NCI-H187 treated with DMSO at 0.1 percent for 48 hours (cell line): ENCODE measurements at regions not wholly inside any gene's neighbourhood (a gene's known extent, or its start where the extent isn't known, plus 50 kb on each side); places are given as distances from the start of the nearest gene placed in this dataset.
"Not testable (repeated sequence)": the region's sequence is repeated elsewhere in the genome, so short reads cannot be mapped to it uniquely, and the experiment has no call there.

Experiments used
- DNase-seq: peaks from one replicate; lab custom pipeline; 2025; lab: John Stamatoyannopoulos, UW

DNA sequence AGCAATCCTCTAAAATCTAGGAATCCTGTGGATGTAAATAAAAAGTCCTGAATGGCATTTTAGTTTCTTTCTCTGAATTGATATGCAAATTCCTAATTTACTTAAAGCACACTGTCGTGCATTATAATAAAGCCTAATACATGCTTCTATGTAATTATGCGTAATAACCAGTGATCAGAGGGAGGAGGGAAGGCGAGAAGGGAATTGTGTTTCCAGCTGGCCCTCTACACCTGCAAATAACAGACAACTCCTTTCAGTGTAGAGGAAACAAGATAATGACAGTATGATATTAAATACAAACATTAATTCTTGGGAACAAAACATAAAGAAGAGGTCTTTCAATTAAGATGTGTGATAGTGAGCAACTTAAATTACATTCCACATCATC is 419.6 kb upstream of the LCORL start:
- DNase-seq = no peak

DNA sequence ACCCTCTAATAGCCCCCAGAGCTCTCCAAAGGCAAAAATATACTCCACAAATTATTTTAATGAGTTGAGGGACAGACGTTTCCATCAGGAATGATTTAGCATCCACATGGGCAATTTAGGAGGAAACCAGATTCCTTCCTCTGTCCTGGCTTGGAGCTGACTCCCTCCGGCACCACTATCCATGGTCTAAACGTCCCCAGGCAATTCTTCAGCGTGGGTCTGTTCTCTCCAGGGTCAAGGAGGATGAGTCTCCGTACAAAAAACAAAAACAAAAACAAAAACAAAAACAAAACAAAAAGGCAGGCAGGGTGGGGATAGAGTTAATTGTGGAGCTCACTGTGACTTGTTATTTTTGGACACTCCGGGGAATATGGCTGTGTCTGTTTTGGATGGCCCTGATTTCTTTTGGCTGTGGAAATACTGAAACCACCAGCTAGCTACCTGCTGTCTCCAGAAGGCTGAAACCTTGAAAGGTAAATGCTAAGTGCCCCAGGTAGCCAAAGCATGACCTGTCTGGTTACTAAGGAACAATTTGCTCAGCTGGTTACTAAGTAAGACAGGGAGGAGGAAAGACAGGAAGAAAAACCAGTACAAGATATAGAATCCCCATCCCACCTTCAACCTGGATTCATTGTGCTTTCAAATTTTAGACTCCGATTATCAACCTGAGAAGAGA is 419.1 kb upstream of the LCORL start:
- DNase-seq = no peak

DNA sequence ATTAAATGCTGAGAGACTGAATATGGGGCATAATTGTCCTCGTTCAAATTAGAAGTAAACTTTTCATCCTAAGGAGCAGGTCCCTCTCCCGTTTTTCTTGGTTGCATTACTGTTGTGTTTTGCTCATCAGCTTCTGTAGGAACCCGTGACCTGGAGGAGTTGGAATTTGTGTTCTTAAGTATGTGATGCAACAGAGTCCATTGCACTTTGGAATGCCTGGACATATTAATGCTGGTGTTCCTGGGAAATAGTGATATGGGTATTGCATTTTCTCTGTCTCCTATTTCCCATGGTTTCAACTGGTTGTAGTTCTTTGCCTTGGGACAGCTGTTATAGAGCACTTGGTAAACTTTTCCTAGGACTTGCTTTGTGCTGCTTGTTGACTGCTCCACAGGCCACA is 417.8 kb upstream of the LCORL start:
- no peak for DNase-seq

DNA sequence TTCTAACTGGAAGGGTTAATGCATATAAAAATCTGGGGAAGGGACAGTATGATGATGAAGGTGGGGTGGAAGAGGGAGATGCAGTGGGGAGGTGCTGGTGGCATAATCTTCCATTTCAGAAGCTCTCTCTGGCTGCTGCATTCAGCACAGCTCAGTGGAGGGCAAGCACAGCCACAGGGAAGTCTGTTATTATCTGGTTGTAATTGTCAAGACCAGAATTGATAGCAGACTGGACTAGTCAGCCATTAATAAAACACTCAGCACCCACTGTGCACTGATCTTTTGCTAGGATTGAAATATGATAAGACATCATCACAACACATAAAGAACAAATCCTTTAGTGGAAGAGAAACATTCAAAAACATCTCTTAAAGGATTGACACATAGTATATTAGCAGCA is 414.2 kb upstream of the LCORL start:
- no peak for DNase-seq

DNA sequence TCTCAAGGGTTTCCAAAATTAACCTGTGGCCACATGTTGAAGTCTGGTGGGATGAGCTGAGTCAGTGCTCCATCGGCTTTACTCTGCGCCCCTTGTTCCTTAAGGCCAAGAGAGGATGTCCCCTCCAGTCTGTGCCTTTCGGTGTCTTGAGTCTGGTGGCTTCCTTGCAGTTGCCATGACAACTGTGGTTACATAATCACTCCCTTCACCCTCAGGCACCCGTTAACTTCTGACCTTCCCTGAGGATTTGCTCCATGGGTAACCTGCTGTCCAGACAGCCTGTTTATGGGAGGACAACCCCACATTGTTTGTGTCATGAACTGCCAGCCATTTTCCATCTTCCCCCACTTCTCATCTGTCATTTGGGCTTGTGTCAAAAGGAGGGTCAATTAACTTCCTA is 401.1 kb upstream of the LCORL start:
- DNase-seq = no peak

DNA sequence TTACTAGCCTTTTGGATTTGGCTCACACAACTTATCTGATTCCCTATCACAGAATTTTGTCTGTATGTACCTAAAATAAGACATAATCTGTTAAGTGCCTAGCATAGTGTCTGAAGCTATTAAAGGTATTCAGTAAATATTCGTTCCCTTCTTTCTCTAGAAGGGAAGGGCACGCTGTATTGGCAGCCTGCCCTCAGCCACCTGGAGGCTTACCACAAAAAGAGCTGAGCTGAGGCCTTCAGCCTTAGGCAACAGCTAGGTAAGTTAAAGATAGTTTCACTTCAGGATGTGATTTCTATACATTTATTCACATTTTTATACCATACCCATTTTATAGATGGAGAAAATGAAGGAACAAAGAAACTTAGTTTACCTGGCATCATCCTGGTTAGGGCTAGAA is 400.0 kb upstream of the LCORL start:
- no peak for DNase-seq

DNA sequence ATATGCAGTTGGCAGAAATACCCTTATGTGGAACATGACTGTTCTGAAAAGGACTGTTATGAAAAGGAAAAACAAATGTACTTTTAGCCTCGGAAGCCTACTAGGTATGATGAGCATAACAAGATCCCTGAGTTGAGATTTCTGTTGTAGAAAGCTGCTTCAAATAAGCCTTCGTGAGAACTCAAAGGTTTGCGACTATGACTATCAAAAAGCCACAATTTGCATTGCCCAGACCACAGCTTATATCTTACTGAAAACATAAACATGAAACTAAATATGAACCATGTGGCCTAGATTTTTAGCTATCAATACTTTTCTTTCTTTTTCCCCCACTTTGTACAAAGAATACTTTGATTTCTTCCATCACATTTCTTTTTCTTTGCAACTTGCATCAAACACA is 398.2 kb upstream of the LCORL start:
- no peak for DNase-seq

DNA sequence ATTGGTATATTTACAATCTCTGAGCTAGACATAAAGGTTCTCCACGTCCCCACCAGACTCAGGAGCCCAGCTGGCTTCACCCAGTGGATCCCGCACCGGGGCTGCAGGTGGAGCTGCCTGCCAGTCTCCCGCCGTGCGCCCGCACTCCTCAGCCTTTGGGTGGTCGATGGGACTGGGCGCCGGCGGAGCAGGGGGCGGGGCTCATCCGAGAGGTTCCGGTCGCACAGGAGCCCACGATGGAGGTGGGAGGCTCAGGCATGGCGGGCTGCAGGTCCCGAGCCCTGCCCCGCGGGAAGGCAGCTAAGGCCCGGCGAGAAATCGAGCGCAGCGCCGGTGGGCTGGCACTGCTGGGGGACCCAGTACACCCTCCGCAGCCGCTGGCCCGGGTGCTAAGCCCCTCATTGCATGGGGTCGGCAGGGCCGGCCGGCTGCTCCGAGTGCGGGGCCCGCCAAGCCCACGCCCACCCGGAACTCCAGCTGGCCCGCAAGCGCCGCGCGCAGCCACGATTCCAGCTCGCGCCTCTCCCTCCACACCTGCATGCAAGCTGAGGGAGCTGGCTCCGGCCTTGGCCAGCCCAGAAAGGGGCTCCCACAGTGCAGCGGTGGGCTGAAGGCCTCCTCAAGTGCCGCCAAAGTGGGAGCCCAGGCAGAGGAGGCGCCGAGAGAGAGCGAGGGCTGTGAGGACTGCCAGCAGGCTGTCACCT is 396.8 kb upstream of the LCORL start:
- not testable (repeated sequence) for DNase-seq

DNA sequence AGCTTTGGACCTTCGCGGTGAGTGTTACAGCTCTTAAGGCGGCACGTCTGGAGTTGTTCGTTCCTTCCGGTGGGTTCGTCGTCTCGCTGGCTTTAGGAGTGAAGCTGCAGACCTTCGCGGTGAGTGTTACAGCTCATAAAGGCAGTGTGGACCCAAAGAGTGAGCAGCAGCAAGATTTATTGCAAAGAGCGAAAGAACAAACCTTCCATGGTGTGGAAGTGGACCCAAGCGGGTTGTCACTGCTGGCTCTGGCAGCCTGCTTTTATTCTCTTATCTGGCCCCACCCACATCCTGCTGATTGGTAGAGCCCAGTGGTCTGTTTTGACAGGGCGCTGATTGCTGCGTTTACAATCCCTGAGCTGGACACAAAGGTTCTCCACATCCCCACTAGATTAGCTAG is 396.1 kb upstream of the LCORL start:
- DNase-seq = not testable (repeated sequence)

DNA sequence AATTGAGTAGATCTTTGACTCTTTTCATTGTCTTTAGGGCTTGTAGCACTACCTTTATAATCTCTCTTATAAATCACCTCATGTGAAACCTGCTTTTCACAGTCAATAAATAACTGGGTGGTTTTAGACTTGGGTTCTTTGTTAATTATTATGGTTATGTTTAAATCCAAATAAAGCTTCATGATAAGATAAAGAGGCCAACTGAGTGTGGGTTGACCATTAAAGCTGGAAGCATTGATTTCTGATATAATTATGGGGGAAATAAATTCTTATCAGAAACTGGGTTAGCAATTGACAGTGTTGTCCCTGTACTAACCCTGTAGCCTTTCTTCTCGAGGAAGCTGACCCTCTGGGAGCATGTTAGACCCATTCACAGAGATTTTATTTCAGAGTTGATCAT is 384.7 kb upstream of the LCORL start:
- no peak for DNase-seq

DNA sequence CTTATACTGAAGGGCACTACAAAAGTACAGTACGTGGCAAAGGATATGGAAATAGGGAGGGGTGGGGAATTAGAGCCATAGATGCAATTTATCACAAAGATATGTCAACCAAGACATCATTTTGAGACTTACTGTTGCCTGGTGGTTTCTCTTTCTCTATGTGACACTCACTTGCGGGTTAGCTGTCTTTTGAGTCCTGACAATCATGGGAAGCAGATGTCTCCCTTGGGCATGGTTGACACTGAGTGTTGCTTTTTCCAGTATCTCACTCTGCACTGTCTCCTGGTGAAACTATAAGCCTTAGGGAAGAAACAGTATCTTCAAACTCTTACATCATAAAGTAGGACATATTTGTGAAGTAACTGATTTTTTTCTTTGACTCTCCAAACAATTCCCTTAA is 383.5 kb upstream of the LCORL start:
- no peak for DNase-seq

DNA sequence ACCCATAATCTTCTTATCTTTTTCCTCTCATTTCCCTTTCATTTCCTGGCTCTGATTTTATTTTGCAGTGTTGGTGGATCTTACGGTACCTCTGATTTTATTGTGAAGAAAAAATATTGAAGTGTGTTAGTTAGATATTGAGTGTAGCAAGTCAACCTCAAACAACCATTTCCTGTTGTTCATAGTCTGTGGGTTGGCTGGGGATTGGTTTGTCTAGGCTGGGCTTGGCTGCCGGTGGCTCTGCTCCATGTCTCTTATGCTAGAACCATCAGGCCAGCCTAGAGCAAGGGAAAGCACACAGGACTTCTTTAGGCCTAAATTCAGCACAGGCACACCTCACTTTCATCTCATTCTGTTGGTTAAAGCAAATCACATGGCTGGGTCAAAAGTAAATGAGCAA is 383.1 kb upstream of the LCORL start:
- no peak for DNase-seq

DNA sequence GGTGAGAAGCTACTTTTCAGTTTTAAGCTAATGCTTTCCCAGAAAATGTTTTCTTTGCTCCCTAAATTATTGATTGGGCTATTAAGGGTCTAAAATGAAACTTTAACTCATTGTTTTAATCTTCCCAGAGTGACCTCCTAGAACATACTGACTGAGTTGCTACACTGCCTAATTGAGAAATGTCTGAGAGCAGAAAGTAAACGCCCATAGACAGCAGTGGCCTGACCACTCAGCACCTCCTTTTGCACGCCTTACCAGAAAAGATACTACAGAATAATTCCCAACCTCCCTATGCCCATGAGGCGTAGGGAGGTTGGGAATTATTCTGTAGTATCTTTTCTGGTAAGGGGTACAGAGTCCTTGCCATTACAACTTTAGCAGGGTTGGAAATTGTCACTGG is 381.8 kb upstream of the LCORL start:
- DNase-seq = no peak

DNA sequence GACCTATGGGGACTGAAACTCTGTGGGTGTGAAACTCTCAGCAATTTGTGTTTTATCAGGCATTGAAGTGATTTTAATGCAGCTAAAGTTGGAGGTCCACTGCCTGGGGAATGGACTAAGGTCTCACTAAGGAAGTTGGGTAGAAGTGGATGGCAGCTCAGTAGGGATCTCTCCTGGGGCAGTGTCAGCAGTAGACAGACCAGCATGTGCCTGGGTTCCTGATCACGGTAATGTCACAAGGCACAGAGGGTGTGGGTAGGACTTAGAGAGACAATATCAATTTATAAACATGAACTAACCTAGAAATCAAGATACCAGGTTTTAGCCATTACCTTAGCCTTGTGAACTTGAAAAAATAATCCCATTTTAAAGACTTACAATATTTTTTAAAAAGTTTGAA is 380.3 kb upstream of the LCORL start:
- no peak for DNase-seq

DNA sequence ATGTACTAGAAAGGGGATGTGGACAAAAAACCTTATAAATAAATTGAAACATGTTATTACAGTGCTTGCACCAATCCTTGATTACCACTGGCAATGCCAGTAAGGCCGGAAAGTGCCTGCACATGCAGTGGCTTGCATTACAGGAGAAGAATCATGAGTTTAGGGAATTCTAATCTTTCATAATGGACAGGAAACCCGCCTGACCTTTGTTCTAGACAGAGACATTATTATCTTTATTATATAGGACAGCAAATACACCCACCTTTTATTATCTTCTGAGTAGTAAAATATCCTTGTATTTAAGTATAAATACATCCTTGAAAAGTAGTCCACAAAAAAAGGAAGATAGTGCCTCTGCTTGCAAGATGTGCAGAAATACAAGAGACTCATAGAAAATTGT is 379.9 kb upstream of the LCORL start:
- no peak for DNase-seq

DNA sequence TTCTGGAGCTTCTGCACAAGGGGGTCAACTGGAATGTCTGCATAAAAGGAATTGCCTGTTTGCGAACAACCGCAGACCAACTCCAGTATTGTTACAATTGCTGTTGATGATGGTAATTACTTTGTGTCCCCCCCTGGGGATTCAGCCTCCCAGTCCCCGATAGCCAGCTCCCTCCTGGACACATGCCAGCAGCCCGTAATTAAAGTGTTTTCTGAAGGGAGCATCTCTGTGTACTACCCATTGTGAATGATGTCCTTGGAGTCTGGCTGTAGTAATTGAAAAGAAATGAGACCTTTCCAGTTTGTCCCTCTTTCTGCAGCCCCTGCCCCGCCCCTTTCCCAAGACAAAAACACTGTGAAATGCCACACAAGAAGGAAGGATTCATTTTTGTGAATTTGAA is 377.1 kb upstream of the LCORL start:
- no peak for DNase-seq

DNA sequence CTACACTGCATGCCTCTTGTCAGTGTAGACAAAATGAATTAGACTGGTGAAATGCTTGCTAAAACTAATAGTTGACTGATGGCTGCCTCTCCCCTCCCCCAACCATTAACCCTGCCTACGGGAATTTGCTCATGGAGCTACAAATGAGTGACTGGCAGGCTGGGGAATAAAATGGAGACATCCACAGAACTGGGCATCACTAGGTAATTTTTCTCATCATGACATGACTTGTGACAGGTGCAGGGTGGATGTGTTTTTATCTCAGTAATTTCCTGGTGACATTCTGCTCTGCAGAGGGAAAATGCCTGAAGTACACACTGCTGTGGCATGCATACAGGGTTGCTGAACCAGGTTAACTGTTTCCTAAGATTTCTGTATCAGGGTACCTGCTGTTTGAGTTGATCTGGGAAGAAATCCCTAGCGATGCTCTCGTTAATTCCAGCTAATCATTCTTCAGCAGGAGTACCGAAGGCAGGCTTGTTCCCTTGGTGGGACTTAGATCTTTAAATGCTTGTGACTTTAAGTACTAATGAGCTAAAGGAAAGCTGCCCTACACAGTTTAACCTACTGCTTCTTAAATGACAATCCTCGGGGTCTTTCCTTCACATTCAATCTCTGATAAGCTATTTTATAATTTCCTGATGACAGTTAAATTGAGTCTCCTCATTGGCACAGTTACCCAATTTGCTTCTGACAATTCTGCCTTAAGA is 376.3 kb upstream of the LCORL start:
- no peak for DNase-seq

DNA sequence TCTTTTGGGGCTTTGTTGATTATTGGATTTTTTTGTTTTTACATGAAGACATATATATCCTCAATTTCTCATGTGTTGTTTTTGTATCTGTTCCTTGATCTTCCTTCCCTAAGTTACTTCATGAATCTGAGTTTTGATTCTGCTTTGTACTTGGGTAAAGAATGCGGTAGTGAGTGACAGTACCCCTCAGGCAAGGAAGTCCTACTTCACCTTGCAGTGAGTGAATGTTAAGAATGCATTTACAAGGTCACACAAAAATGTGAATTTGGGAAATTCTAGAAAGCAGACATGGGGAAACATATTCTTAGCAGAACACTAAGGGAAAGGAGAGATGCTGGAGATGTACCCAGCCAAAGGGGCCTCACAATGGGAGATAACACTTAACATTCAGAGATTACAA is 373.1 kb upstream of the LCORL start:
- DNase-seq = no peak

DNA sequence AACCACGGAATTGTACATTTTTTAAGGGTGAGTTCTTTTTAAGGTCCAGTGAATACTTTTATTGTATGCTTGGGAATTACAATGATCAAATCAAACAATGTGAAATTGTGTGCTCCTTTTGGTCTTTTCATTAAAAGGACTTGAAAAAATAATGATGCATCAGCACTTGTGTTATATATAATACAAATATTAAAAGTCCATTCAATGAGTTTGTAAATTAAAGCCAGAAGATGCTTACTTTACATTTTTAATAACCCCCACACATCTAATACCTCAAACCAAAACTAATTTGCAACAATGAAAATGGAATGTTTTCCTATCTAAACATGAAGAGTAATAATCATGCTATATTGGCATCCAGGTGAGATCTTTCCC is 369.8 kb upstream of the LCORL start:
- no peak for DNase-seq

DNA sequence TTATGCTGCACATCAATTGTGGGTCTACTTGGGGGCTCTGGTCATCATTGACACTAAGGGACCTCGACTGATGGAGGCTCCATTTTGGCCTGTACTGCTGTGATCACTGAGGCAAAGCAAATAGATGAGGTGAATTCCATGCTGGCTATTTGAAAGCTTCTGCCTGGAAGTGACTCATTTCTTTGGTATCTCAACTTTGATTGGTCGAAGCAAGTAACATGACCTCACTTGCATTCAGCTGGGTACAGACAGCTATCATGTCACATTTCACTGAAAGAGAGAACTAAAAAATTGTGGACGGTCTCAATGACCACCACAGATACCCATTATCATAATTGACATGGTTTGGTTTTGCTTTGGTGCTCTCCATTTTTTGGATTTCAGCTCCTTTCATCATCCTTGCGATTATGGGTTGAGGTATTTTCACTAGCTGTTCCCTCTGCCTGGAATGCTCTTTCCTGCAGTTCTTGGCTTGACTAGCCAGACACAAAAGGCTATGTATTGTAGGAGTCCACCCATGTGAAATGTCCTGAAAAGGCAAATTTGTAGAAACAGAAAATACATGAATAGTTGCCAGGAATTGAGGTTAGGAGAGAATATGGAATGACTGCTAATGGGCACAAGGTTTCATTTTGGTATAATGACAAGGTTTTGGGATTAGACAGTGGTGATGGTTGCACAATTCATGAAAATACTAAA is 369.2 kb upstream of the LCORL start:
- no peak for DNase-seq

DNA sequence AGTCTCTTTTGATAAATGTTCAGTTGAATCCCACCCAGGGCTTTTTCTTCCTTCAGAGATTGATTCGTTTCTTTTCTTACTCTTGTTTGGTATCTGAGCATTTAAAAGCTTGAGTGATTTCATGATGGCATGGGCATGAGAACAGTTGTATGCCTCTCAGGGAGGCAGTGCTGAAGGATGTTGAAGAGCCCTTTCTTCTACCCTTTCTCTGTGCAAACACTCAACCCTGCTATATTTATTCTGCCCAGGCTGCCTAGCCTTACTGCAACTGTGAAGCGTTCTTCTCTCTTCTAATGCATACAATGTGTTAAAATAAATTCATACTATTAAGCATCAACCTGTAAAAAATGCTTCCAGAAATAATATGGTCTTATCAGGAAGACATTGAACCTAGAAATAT is 367.6 kb upstream of the LCORL start:
- no peak for DNase-seq

DNA sequence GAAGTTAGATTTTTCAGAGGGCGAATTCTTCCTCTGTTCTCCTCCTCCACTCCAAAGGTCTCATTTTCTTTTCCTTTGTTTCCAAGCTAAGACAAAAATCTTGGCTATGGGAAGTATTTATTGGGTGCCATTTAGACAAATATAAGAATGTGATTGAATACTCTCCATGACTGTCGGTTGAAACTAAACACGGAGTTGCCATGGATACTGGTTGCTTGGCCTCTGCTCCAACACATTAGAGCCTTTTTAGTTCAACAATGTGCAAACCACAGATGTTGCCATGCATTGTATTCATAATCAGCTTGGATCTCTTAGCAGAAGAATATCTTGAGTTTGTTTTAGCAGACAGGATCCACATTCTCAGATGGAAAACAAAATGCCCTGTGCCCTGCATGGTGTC is 366.5 kb upstream of the LCORL start:
- DNase-seq = no peak

DNA sequence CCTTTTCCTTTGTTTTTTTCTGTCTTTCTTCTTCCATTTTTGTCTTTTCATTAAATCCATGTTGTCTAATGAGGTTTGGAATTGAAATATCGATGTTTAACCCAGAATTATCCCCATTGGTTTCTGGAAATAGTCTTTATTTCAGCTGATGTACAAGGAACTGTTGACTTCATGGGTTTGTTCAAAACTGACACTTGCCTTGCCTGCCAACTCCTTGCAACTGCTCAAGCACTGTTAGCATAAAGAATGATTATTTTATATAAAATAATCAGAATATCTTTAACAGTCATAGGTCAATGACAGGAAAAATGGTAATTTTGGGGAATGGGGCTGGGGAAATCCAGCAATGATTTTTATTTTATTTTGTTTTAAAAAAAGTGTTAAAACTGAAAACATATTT is 359.6 kb upstream of the LCORL start:
- no peak for DNase-seq
